NCI-H128 (cell line): ENCODE measurements at regions not wholly inside any gene's neighbourhood (a gene's known extent, or its start where the extent isn't known, plus 50 kb on each side); places are given as distances from the start of the nearest gene placed in this dataset.
"Not testable (repeated sequence)": the region's sequence is repeated elsewhere in the genome, so short reads cannot be mapped to it uniquely, and the experiment has no call there.

ENCODE experiments used
- DNase-seq: peaks from one replicate; lab custom pipeline; 2025; ENCODE audit not compliant: unreplicated experiment; lab: John Stamatoyannopoulos, UW

DNA sequence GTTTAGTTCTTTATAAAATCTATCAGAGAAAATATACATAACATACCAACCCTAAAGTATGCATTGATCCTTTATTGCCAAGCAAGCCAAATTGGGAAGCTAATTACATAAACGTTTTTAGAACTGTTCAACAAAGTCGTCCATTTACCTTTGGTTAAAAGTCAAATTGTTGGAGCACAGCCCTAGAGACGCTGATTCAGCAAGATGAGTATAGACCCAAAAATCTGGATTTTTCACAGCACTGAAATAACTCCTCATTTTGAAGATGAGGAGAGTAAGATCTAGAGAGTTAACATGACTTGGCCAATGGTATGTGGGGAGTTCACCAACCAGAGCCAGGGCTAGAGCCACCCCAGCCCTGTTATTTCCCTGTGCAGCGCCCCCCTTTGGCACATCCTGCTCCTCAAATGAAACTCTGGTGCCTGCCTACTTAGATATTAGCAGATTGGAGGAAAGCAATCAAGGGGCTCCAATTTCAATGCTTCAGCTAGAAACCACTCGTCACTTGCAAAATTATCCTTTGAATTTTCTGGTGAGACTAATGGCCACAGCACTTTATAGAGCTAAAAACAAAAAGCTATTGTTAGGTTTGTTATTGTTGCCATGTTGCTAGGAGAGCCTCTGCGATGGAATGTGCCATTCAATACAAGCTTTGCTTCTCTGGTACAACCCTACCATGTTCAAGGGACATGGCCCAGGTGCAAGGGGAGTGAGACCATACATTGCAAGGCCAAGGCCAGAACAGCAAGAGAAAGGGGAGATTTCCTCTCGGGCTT is 132.6 kb upstream of the ZEB1 start:
- DNase-seq, result no peak

DNA sequence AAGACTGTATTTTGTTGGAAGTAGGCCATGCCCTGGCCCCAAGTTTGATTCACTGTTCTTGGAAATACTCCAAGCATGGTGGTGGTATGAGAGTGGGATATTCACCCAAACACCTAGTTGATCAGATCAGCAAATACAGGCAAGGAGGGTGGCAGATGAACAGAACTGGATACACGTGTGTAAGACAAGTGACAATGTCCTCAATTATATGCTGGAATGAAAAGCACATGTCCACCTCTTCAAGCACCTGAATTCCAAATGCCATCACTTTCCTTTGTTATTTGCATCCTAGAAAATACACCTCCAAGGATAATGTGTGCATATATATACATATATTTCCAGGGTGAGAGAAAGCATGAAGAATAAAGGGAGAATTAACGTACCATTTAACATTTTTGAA is 131.8 kb upstream of the ZEB1 start:
- DNase-seq, result no peak

DNA sequence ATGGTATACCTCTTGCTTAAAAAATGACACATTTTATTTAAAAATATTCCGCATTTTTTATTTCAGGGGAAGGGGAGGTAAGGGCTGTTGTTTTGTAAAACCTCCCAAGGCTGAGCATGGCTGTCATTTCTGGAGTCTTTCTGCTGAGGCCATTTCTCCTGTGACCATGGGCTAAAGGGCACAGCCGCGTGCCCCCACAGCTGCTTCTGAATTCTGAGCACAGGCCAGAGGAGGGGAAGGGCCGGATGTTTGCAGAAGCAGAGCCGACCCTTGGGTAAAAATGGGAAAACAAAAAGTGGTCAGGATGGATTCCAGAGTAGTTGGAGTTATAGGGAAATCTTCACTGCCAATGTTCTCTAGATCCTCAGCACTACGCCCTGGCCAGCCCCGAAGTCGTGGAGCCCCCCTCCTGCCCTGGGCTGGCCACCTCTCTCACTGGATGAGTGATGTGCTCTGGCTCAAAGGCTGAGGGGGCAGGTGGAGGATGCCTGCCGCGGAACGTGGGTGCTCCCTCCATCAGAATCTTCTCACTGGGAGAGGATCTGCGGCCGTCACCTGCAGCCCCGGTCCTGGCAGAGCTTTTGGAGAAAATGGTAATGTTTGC is 131.3 kb upstream of the ZEB1 start:
- no peak for DNase-seq

DNA sequence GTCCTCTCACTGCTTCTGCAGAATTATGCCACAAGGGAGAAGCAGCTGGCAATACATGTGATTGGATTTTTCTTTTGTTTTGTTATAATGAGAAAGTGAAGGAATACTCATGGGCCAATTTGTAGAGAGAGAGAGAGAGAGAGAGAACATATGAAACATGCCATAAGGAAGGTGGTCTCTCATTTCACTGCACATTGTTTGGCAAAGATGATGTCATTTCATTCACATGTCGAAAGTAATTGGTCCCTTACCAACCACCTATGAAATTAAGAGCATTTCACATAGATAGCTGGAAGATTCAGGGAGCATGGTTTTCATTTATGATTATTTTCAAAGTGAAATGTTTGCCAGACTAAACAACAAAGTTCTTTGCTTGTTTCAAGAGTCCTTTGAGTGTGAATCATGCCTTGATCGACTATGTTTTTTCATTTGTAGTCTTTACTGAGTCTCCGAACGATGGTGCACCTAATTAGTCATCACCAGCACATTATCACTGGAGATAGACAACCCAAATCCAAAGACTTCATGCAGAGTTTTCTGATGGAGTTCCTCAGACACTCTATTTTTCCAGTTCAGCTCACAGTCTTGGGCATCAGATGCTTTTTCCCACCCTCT is 130.1 kb upstream of the ZEB1 start:
- no peak for DNase-seq

DNA sequence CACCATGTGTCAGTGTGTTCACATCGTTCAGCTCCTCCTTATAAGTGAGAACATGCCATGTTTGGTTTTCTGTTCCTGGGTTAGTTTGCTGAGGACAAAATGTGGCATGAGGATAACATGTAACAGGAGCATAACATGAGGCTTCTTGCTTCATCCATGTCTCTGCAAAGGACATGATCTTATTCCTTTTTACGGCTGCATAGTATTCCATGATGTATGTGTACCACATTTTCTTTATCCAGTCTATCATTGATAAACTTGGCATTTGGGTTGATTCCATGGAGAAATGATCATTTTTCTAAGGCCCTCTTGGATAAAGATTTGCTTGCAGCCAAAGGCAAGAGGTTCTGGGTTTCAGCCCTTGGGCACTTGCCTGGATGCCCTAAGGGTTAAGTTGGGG is 128.5 kb upstream of the ZEB1 start:
- no peak for DNase-seq

DNA sequence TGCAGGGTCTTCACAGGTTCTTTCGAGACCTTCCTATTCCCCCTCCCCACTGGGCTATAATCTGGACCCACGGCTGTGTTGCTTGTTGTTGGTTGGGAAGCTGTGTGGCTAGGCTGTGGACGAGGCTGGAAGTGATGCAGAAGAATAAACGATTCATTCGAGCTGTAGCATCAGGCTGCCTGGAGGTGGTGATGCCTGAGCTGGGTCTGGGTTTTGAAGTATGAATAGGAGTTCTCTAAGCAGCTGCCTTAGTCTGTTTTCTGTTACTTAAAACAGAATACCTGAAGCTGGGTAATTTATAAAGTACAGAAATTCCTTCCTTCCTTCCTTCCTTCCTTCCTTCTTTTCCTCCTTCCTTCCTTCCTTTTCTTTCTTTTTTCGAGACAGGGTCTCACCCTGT is 126.5 kb upstream of the ZEB1 start:
- no peak for DNase-seq

DNA sequence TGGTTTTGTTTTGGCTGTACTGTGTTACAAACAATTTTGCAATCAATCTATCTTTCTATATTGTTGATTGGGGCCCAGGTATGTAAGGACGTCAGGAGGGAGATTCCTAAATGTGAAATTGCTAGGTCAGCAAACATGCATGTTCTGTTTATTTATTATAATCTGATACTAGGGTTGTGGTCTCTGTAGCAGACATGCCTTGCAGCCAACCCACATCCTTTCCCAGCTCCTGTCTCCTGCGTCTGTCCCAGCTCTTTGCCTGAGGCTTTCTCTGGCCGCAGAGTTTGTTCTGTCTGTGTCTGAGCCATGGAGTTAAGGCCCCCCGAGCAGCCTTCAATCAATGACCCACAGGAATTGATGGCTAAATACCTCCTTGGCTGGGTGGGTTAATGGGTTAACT is 124.0 kb upstream of the ZEB1 start:
- no peak for DNase-seq

DNA sequence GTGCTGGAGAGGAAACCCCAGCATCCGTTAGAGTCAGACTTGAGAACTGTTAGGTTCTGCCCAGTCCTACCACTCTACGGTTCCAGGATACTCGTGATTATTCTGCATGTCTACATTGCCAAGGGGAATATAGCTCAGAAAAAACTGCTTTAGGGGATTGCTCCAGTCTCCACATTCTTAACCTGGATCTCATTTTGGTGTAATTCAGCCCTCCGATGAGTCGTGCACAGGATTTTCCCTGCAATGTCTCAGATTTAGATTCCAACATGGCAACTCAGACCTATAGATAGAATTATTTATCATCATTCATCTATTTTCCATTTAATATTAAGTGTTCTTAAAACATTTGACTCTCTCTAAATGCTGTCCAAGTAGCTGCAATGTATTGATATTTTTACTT is 121.1 kb upstream of the ZEB1 start:
- no peak for DNase-seq

DNA sequence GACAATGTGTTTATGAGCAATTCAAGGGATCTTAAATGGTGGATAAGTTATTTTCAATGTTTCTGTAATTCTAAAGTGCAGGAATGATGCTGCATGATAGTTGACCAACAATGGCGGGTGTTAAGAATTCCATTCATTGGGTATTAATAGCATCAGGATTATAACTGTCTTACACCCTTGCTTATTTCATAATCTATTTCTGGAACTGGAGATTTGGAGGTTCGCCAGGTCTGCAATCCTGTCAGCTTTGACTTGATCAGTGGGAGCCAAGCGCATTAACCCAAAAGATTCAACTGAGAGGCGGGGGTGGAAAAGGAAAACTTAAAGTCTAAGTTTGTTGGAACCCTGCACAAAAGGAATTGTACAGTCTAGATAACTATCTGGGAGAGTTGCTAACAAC is 114.9 kb upstream of the ZEB1 start:
- no peak for DNase-seq

DNA sequence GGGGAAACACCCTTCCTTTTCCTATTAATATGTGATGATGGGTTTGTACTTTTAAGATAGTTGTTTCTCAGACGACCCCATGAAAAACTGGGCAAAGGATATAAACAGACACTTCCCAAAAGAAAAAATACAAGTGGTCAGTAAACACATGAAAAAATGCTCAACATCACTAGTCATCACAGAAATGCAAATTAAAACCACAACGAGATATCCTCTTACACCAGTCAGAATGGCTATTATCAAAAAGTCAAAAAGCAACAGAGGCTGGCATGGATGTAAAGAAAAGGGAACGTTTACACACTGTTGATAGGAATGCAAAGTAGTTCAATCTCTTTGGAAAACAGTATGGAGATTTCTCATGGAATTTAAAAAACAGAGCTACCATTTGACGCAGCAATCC is 111.4 kb upstream of the ZEB1 start:
- no peak for DNase-seq

DNA sequence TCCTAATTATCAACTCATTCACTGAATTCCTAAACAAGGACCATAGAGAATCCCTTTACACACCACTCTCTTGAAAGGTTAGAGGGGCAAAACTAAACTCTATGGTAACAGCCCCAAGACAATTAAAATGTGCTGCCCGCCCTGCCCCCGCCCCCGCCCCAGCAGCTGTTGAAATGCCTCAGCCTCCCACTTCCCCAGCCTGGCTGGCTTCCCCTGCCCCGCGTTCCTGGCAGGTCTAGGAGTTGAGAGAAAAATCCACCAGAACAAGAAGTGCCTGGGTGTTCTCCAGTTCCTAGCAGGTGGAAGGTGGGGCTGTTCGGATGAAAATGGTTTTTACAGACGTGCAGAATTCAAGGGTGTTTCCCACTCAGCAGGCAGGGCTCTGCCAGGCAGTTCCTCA is 109.5 kb upstream of the ZEB1 start:
- no peak for DNase-seq

DNA sequence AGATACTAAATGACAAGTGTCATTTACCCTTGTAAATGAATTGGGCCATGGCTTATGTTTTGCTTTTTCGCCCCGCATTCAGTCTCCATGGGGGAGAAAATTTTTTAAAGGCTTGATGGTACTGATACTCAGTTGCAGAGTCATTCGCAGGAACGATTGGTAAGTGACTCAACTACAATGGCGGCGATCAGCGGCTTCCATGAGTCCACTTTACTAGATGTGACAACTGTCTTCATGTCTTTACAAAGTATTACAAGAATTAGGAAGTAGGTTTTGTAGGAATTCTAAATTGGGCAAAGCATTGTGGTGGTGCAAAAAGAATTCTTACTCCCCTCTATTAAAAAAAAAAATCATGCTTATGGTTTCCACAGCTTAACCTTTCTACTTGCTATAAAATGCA is 108.8 kb upstream of the ZEB1 start:
- DNase-seq, result no peak

DNA sequence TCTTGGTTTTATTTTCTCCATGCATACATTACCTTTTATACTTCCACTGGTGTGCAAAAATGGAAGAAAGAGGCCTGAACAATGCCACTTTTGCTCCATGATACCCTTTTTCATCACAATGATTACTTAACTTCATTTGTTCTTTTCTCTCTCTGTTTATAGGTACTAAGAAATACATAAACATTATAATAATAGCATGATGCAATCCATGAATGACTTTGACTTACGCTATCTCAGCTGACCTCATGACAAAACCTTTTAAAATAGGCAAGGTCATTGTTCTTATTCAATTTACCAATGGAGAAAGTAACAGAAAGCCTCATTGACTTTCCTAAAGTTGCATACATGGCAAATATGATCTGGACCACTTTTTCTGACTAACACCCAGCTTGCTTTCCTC is 105.1 kb upstream of the ZEB1 start:
- DNase-seq, result no peak

DNA sequence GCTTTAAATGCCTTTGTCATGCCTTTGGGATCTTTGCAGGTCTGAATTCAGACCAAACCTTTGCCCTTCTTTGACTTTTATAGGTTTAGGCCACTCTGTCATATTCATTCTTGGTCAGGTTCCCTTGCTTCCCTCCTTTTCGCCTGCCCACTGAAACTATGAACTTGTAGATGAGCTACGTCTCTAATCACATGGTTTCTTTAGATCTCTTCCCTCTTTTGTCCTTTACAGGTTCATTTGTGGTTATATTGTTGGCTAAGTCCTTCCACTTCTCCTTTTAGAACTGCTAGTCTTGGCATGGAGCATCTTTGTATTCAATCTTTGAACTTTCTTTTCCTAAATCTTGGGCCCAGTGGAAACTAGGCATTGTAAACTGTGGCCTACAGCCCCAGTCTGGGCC is 104.0 kb upstream of the ZEB1 start:
- no peak for DNase-seq

DNA sequence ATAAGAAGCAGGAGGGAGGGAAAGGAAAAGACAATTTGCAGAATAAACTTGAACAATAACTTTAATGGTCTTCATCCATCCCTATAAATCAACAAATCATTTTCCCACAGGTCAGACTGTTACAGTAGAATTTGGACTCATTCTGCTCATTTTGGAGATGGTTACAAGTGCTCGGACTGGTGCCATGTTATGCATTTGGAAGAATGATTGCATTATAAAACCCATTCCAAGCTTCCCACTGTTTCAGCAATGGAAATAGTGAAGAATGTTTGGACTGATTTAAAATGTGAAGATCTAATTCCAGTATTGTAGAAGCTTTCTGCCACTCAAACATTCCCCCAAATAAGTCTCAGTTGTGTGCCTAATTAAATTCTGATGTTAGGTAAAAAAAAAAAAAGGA is 99.7 kb upstream of the ZEB1 start:
- no peak for DNase-seq

DNA sequence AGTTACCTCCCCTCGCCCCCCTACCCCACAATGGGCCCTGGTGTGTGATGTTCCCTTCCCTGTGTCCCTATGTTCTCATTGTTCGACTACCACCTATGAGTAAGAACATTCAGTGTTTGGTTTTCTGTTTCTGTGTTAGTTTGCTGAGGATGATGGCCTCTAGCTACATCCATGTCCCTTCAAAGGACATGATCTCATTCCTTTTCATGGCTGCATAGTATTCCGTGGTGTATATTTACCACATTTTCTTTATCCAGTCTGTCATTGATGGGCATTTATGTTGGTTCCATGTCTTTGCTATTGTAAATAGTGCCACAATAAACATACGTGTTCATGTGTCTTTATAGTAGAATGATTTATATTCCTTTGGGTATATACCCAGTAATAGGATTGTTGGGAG is 90.2 kb upstream of the ZEB1 start:
- not testable (repeated sequence) for DNase-seq

DNA sequence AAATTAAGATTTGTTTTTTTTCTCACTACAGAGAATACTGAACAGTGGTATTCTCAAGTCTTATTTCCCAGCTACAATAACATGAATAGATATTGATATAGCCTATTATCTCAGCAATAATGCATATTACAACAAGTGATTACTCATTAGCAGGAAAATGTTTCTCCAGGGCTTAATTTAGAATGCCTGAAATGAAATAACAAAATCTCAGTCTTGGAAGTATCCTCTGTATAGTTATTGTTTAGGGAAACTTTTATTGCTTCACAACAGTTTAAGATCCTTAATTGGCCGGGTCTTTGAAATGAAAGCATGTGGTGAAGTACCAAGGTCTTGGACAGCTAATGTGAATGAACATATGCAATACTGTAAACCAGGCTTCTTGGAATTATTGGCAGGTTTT is 79.1 kb upstream of the ZEB1 start:
- no peak for DNase-seq

DNA sequence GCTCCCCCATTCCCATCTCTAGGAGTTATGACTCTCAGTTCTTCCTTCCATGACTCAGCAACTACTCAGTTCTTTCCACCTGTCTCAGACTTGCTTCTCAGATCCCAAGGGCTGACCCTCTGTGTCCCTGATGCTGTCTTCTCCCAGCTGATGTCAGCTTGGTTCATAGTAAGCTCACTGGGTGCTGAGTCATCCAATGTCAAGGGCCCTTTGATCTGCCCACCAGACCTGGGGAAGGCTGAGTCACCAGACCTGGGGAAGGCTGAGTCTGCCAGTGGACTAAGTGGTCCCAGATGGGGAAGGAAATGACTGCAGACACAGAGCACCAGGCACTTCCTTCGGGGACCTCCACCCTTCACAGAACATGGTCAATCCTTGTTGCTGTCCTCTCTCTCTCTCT is 76.1 kb upstream of the ZEB1 start:
- no peak for DNase-seq

DNA sequence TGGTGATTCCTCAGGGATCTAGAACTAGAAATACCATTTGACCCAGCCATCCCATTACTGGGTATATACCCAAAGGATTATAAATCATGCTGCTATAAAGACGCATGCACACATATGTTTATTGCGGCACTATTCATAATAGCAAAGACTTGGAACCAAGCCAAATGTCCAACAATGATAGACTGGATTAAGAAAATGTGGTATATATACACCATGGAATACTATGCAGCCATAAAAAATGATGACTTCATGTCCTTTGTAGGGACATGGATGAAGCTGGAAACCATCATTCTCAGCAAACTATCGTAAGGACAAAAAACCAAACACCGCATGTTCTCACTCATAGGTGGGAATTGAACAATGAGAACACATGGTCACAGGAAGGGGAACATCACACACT is 67.9 kb upstream of the ZEB1 start:
- DNase-seq, result not testable (repeated sequence)

DNA sequence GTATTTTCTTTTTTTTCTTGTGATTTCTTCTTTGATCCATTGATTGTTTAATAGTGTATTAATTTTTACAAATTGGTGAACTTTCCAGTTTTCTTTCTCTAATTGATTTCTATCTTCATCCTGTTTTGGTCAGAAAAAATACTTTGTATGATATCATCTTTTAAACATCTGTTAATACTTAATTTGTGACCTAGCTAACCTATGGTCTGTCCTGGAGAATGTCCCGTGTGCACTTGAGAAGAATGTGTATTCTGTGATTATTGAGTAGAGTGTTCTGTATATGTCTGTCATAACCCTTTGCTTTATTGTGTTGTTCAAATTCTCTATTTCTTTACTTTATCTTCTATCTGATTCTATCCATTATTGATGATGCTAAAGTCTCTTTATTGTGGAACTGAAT is 65.8 kb upstream of the ZEB1 start:
- no peak for DNase-seq

DNA sequence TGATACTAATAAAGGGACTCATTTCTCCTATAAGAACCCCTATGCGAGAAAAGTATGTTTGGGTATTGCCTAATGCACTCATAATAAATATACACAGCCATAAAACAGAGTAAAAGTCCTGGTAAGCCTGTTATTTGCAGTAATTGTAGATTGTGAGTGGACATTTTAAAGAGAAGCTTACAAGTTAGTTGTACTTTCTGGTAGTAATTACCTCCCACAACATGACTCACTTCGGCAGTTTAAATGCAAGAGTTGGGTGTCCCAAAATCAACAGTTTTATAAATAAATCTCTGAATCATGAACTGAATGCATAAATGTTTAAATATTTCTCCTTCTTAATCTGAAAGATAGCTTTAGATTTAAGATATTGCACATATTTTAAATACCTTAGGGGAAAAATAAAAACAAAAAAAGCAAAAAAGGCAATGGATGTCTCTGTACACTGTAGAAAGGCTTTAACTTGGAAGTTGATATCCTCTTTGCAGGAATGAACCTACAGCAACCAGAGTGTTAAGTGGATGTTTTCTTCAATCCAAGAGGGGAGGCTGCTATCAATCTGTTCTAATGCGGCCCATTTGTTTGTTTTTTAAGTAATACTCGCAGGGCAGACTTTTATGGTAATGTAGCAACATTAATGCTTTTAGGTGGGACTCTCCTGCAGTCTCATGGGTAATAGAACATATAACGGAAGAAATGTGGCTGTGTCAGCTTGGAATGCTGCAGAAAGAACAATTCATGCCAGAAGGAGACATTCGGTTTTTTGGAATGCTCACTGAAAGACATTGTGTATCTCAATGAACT is 57.3 kb upstream of the ZEB1 start:
- DNase-seq, result no peak

DNA sequence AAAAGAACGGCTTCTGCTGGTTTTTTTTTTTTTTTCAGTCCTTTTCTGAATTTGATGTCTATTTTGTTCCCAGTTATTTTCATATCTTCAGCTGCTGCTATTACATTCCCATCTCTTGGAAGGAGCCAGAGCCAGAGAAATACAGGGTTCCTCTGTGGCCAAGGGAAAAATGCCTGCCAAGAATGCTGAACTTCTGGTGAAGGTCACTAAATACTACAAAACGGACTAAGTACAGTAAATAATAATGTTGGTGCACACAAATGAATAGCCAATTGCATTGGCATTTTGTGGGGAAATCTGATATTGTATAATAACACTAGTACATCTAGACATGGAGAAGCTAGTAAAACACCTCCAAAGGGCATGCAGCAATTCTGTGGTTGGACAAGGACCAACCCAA is 56.3 kb upstream of the ZEB1 start:
- DNase-seq, result no peak
